ENCODE measurements at regions not wholly inside any gene's neighbourhood (a gene's known extent, or its start where the extent isn't known, plus 50 kb on each side); places are given as distances from the start of the nearest gene placed in this dataset.
A peak's percentile ranks its signal among the peaks of the same experiment; 100 is the strongest.

GRCh38 chr13:108156749-108157148 lies 58.6 kb downstream of the LIG4 start:
- no peak for DNase-seq

GRCh38 chr13:108155185-108156106 lies 59.9 kb downstream of the LIG4 start:
- peak; percentile 63 to 83 for DNase-seq

GRCh38 chr13:108154421-108154858 lies 60.9 kb downstream of the LIG4 start:
- peak in 1 of 2 experiments; percentile 14 for DNase-seq

GRCh38 chr13:108146642-108147041 lies 68.7 kb downstream of the LIG4 start:
- no peak for DNase-seq

DNA sequence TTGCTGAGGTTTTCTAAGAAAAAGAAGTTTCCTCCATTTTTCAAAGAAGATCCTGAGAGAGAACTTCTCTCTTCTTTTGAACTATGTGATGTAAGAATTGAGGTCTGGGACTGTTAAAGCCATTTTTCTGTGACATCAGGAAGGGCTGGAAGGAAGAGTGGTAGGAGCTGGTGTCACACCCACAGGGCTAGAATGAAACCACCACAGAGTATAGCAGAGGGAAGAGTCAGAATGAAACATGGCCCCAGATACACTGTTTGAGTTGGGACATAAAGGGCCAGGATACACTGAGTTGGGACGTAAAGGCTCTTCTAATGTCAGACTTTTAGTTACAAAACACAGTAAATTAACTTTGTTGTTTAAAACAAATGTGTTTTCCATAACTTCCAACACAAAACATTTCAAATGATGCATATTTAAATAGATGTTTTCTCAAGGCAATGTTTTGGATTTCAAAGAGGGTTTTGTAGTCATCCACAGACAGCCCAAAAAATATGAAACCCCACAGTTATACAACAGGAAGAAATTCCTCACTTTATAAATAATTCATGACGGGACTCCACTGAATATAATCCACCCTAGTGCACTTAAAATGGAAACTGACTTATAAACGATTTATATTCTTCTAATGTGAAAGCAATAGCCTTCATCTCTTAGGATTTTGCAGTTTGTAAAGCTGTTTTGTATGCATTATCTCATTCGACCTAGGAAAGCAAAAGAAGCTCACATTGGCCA lies 72.5 kb downstream of the LIG4 start:
- no peak for DNase-seq

DNA sequence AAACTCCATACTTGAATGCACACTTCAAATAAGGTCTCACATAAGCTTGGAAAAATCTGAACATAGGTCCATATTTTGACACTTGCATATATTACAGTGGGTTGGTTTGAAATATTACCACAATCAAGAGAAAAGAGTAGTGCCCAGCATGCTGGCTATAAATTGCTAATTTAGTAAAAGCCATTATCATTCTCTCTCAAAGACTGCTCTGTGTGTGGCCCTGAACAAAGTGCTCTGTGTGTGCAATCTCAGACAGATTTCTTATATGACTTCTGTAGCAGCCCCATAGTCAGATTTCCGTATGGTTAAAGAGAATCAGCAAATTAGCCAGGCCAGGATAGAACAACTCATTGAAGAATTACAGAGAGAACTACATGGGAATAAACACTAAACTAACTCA lies 78.2 kb downstream of the LIG4 start:
- DNase-seq: no peak

- DNase-seq: no peak
Measured at GRCh38 chr13:108127406-108127805, 87.9 kb downstream of the LIG4 start.

DNA sequence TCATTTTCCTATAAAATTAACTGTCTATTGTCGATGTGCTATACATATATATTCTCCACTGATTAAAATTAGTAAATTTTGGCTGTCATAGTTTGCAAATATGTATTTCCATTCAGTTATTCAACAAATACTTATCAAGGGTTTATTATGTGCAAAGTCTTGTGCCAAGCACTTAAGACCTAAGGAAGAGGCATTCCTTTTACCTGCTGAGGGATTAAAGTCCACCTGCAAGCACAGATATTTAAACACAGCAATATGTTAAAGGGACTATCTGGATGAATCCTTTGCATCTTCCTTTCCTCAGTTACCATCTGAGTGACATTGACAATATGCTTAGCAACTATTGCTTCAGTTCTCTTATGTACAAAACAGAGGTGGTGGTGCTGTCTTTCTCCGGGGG lies 89.3 kb downstream of the LIG4 start:
- DNase-seq: no peak

DNA sequence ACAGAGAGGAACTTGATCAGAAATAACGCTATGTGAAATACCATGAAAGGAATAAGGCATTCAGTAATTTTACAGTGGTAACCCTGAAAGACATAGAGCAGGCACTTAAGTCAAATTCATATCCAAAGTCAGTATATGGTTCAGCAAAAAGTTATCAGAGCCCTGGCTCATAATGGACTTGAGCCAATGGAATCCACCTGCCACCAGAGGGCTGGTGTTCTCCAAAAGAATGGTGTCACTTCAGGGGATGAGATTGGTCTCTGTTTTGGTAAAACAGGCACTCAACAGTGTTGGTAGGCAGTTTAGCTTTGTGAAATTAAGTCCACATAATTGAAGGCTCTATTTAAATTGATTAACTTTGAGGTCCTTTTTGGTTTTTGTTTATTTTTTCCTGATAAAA lies 93.9 kb downstream of the LIG4 start:
- DNase-seq: peak in 1 of 2 experiments; percentile 4

DNA sequence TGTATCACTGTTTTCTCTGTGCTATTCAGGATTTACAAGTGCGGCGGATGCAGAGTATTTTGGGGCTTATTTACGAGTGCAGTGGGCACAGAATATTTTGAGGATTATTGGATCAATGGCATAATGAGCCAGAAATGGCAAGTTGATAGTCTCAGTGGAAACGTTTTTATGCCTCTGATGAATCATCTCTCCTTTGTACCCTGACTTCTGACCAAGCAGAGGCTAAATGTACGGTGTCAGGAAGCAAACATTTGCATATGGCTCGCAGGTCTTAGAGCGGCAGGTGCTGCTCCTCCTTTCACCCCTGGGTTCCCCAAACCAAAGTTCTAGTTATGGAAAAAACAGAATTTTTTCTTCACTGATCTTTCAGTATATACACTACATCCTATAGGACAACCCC lies 94.5 kb downstream of the LIG4 start:
- DNase-seq: no peak

- no peak for DNase-seq
Measured at GRCh38 chr13:108120302-108120701, 95.0 kb downstream of the LIG4 start.

GRCh38 chr13:108115738-108116137 lies 99.6 kb downstream of the LIG4 start:
- no peak for DNase-seq

DNA sequence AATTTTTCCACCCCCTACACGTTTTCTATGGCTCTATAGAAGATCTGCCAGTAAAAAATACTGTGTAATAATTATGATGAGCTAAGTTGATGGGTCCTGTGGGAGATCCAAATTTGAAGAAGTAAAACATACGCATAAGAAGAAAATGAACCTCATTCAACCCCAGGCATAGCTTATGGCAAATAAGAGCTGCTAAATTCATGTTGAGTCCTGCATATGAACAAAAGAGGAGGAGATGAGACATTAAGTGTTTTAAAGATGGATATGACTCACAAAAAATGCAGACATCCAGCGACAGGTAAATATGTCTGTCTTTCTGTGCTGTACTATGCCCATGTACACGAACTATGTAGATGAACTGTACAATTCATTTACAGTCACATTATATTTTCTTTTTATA lies 101.9 kb downstream of the LIG4 start:
- no peak for DNase-seq

- no peak for DNase-seq
Measured at GRCh38 chr13:108104736-108105135, 110.6 kb downstream of the LIG4 start.

DNA sequence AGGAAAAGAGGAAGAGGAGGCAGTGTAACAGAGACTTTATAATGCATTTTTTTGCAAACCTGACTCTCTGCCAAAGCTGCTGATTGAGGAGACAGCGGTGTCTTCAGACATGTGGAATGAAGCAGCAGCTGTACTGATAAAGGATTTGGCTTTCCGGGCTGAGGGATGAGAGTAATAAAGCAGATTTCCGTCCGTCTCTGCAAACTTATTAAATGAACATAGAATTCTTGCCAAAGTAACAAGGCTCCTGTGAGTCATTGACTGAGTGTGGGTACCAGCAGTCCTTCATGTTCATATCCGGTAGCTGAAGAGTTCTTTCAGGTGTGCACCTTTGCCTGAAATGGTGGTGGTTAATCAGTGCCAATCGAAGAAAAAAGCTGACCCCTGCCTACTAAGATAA lies 112.6 kb downstream of the LIG4 start:
- DNase-seq: no peak

DNA sequence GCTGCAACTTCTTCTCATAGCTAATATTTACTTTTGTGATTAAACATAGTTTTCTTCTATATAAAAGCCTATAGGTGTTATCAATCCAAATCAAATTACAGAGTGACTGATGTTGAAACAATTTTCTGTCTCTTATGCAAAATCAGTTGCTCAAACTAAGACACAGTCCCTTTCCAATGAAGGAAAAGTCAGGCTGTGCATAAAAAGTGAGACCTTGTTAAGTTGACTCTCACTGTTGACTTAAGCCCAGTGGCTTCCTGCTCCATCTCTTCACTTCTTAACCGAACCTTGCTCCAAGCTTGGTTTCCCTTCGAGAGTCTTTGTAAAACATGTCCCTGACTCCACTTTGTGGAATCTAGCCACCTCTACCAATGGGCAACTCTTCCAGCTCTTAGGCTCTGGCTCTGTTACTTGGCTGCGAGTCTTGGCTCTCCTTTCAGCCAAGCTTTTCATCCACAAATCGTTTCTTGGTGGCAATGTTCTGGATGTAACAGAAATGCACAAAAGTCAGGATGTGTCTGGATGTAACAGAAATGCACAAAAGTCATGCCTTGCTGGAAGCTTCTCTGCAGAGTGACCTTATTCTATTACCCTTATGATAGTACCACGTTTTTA lies 118.9 kb downstream of the LIG4 start:
- no peak for DNase-seq

- no peak for DNase-seq
Measured at GRCh38 chr13:108095036-108095435, 120.3 kb downstream of the LIG4 start.

- no peak for DNase-seq
Measured at GRCh38 chr13:108093616-108094015, 121.7 kb downstream of the LIG4 start.

DNA sequence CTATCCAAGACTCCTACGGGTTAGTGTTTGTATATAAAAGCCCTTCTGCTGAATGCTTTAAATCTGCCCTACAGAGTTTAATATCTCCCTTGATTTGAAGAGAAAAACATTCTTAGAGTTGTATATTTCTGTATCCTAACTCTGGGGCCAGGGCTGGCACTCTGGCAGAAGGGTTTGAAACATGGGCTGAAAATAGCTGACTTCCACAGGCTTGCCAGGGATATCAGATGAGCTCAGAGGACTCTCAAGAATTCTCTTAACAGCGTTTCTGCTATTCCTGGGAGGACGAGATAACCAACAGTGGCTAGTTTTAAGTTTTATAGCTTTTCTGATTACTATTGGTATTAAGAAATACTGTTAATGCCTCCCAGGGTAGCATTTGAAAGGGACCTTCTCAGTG lies 127.5 kb downstream of the LIG4 start:
- no peak for DNase-seq

GRCh38 chr13:108086678-108087077 lies 128.7 kb downstream of the LIG4 start:
- peak in 1 of 2 experiments; percentile 16 for DNase-seq

DNA sequence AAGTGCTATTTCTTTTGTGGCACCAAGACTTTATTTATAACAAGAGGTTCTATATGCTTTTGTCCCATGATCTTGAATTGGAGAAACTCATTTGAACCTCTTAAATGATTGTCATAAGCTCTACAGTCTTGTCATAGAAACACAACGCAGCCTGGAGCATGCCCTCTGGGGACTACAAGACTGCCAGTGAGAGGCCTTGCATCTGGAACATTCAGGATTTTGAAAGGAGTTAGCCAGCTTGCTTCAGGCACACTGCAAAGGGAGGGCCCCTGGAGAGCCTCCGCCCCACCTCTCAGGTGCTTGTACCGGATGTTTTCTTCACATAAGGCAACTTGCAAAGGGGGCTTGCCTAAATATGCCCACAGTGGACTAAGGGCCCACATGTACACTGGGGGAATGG lies 130.5 kb downstream of the LIG4 start:
- no peak for DNase-seq

- DNase-seq: no peak
Measured at GRCh38 chr13:108083056-108083455, 132.3 kb downstream of the LIG4 start.

DNA sequence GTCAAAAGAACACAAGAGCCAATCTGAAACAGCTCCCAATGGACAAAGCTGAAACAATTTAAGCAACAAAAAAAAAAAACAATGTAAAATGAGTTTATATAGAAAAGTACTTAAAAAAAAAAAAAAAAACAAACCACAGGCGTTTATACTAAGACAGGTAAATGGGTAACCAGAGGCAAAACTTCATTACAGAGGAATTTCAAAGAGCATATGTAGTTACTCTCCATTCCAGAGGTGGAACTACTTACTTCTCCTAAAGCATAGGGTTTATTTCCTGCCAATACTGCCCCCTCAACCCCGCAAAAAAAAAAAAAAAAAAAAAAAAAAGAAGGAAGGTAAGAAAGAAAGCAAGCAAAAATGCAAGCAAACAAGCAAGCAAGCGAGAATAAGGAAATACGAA lies 132.9 kb downstream of the LIG4 start:
- no peak for DNase-seq

DNA sequence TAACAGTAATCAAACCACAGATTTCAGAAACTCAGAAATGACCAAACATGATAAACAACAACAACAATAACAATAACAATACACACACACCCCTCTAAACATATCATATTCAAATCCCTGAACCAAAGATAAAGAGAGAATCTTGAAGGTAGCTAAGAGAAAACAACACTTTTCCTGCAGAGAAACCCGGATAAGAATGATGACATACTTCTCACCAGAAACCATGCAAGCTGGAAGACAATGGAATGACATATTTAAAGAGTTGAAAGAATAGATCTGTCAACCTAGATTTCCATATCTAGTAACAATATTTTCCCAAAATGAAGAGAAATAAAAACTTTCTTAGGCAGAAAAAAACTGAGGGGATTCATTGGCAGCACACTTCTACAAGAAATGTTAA lies 138.1 kb downstream of the LIG4 start:
- no peak for DNase-seq
